Stimulated activated memory B cell treated with anti-CD40 and anti-IgM and Interleukin-4, amounts not matched to agents 10 μg/mL and 1 μg/mL and 100 μg/mL, for 72 hours (primary cell): ENCODE measurements at regions not wholly inside any gene's neighbourhood (a gene's known extent, or its start where the extent isn't known, plus 50 kb on each side); places are given as distances from the start of the nearest gene placed in this dataset.

Experiments
- ATAC-seq: fragments of 150-1000 bp; cut with Tn5 transposase; 2 replicates; pipeline ENCODE4 v1.10.0; 2021
- H3K27ac Mint-ChIP-seq: one replicate; pipeline ENCODE4 v1.8.0; 2022; ENCODE audit warnings: mild to moderate bottlenecking, mixed read lengths
- H3K27me3 Mint-ChIP-seq: one replicate; pipeline ENCODE4 v1.8.0; 2022; ENCODE audit warnings: mixed read lengths
- H3K36me3 Mint-ChIP-seq: one replicate; pipeline ENCODE4 v1.8.0; 2022; ENCODE audit warnings: mixed read lengths
- H3K4me1 Mint-ChIP-seq: one replicate; pipeline ENCODE4 v1.8.0; 2022; ENCODE audit warnings: mixed read lengths
- H3K4me3 Mint-ChIP-seq: one replicate; pipeline ENCODE4 v1.8.0; 2022; ENCODE audit warnings: mild to moderate bottlenecking, moderate library complexity, mixed read lengths
- H3K9me3 Mint-ChIP-seq: one replicate; pipeline ENCODE4 v1.8.0; 2022; ENCODE audit warnings: mixed read lengths

GRCh38 chr4:57430726-57431125, 320.5 kb upstream of the IGFBP7 start:
- H3K4me1 Mint-ChIP-seq: no peaks in the 10 kb centered on the region
- H3K36me3 Mint-ChIP-seq: no peaks in the 10 kb centered on the region

DNA sequence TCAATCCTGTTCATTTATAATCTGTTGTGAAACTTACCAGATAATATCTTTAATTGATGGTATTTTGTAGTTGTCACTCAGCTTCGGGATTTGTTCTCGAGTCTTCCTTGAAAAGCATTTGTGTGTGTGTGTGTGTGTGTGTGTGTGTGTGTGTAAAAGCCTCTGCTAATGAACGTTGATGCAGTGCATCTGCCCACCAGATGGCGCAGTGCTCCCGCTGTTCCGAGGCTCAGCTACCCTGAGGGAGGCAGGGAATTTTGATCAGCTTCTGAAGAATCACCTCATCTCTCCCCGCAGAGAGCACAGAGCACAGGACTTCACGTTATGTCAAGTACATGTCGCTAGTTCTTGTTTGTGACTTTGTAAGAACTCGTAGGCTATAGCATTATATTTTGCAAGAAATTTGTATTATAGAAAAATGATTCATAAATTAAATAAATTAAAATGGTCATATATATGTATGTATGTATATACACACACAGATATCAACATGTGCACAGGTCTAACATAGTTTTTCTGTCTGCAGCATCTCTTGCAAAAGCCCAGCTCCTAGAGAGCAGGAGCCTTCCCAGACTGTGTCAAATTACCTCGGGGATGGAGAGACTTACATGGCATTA, 316.7 kb upstream of the IGFBP7 start:
- Mint-ChIP-seq H3K4me1 (no peaks in the 10 kb centered on the region), H3K4me3 (no peak overlapping the region), H3K27ac (no peak overlapping the region), H3K27me3 (peaks cover 9% of the 10 kb centered on the region), H3K9me3 (no peaks in the 10 kb centered on the region), H3K36me3 (no peaks in the 10 kb centered on the region)
- peak; percentile 53 for ATAC-seq

More at GRCh38 chr4:57430726-57431125, 320.5 kb upstream of the IGFBP7 start:
- ATAC-seq: no peak
- peaks cover 9% of the 10 kb centered on the region for H3K27me3 Mint-ChIP-seq
- H3K4me3 Mint-ChIP-seq: no peak overlapping the region
- H3K27ac Mint-ChIP-seq: no peak overlapping the region
- H3K9me3 Mint-ChIP-seq: no peaks in the 10 kb centered on the region

GRCh38 chr4:57425610-57426009, 315.4 kb upstream of the IGFBP7 start:
- Mint-ChIP-seq H3K4me3 (no peak overlapping the region), H3K27ac (no peak overlapping the region), H3K27me3 (peaks cover 9% of the 10 kb centered on the region), H3K9me3 (peaks cover 3% of the 10 kb centered on the region), H3K4me1 (no peaks in the 10 kb centered on the region), H3K36me3 (no peaks in the 10 kb centered on the region)
- no peak for ATAC-seq

DNA sequence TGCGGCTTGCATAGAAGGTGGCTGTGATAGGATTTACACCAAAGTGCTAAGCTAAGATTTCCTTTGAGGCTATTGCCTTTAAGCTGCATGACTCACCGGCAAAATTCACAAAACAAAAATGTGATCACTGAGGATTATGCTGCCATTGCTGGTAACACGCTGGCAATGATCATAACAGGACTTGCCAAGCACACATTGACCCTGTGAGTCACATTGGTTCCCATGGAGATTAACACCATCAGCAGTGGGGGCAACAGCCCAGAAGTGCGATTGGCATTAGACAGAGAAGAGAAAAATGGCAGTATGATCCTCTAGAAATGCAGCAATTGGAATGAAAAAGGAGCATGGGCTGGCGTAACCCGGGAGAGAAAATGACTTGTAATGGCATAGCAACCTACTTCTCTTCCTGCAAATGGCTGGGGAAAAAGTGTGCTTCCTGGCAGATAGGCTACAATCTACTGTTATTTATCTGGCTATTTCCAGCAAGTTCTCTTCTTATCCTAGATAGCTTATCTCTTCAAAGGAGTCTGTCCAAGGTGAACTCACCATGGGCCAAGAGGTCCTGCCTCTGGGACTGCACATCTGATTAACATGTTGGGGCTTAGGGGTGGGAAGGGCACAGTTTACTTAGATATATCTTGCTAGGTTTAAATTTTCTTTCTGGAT, 314.2 kb upstream of the IGFBP7 start:
- Mint-ChIP-seq H3K4me1 (no peaks in the 10 kb centered on the region), H3K27ac (no peak overlapping the region), H3K27me3 (peaks cover 9% of the 10 kb centered on the region), H3K36me3 (no peaks in the 10 kb centered on the region), H3K9me3 (peaks cover 3% of the 10 kb centered on the region), H3K4me3 (no peak overlapping the region)
- ATAC-seq: no peak

- no peaks in the 10 kb centered on the region for H3K4me1 Mint-ChIP-seq
- H3K4me3 Mint-ChIP-seq: no peak overlapping the region
- no peaks in the 10 kb centered on the region for H3K27me3 Mint-ChIP-seq
- peaks cover 3% of the 10 kb centered on the region for H3K9me3 Mint-ChIP-seq
- no peak overlapping the region for H3K27ac Mint-ChIP-seq
- H3K36me3 Mint-ChIP-seq: no peaks in the 10 kb centered on the region
- ATAC-seq: no peak
Measured at GRCh38 chr4:57418133-57418532, 307.9 kb upstream of the IGFBP7 start.

- Mint-ChIP-seq H3K4me1 (no peaks in the 10 kb centered on the region), H3K4me3 (no peak overlapping the region), H3K36me3 (no peaks in the 10 kb centered on the region), H3K9me3 (no peaks in the 10 kb centered on the region), H3K27ac (no peak overlapping the region), H3K27me3 (no peaks in the 10 kb centered on the region)
- no peak for ATAC-seq
Measured at GRCh38 chr4:57412259-57413054, 302.3 kb upstream of the IGFBP7 start.

DNA sequence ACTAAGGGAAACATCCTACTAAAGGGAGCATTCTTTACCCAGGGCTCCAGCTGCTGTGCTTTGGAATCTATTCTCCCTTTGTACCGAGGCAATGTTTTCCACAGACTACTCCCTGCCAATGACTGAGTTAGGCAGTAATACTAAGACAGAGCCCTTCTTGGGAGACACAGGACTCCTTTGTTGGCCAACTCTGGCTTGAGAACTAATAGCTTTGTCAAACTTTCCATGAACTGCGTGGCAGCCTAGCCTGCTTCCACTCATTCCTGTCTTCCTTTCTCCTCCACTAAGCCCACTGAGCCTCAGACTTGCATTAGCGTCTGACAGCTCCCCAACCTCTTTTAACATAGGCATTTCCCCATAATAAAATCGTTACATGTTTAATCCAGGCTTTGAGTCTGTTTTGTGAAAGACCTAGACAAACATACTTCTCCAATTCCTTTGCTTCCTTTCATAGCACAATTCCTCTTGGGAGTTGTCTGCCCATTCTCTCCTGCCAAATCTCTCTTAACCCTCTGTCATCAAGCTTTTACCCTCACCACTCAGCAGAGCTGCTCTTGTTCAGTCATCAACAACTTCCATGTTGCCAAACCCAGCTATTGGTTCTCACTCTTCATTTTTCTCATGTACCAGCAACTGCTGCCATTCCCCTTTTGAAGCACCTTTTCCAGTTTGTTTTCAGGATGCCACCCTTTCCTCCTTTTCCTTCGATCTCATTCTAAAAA, 300.3 kb upstream of the IGFBP7 start:
- Mint-ChIP-seq H3K36me3 (no peaks in the 10 kb centered on the region), H3K9me3 (no peaks in the 10 kb centered on the region), H3K27ac (no peak overlapping the region), H3K27me3 (no peaks in the 10 kb centered on the region), H3K4me3 (no peak overlapping the region), H3K4me1 (no peaks in the 10 kb centered on the region)
- no peak for ATAC-seq

DNA sequence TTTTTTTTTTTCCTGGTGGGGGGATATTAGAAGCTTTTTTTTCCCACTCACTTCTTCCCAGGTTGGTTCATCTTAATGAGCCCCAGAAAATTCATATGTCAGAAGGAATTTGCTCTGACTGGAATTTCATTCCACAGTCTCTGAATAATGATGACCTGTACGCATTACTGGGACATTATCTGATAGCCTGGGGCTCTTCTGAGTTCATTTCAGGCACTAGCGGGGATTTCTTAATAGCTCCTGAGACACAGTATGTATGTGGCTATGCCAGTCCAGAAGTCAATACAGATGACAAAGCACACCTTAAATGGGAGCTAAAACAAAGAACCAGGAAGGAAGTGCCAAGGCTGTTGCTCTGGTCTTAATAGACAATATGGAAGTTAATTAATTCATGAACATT, 295.2 kb upstream of the IGFBP7 start:
- Mint-ChIP-seq H3K36me3 (no peaks in the 10 kb centered on the region), H3K27me3 (no peaks in the 10 kb centered on the region), H3K9me3 (peaks cover 9% of the 10 kb centered on the region), H3K27ac (no peak overlapping the region), H3K4me3 (no peak overlapping the region), H3K4me1 (no peaks in the 10 kb centered on the region)
- ATAC-seq: no peak

- H3K4me1 Mint-ChIP-seq: no peaks in the 10 kb centered on the region
- H3K9me3 Mint-ChIP-seq: peaks cover 9% of the 10 kb centered on the region
- H3K27ac Mint-ChIP-seq: no peak overlapping the region
- ATAC-seq: no peak
- H3K4me3 Mint-ChIP-seq: no peak overlapping the region
- H3K27me3 Mint-ChIP-seq: no peaks in the 10 kb centered on the region
- no peaks in the 10 kb centered on the region for H3K36me3 Mint-ChIP-seq
Measured at GRCh38 chr4:57404483-57404882, 294.3 kb upstream of the IGFBP7 start.

DNA sequence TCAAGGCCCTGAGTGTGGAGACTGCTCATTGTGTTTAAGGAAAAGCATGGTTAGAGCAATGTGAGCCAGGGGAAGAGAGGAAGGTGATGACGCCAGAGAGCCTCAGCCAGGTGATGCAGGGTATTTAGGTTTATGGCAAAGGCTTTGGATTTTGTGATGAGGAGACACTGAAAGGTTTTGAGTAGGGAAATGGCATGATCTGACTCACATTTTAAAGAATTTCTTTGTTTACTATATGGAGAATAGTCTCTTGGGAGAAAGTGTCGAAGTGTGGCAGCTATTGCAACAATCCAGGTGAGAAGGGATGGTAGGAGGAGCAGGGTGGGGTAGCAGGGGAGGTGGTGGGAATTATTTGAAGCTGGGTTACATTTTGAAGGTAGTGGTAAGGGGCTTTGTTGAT, 293.4 kb upstream of the IGFBP7 start:
- Mint-ChIP-seq H3K4me1 (no peaks in the 10 kb centered on the region), H3K27me3 (no peaks in the 10 kb centered on the region), H3K36me3 (no peaks in the 10 kb centered on the region), H3K27ac (no peak overlapping the region), H3K9me3 (peaks cover 9% of the 10 kb centered on the region), H3K4me3 (no peak overlapping the region)
- ATAC-seq: no peak

- ATAC-seq: no peak
- Mint-ChIP-seq H3K36me3 (no peaks in the 10 kb centered on the region), H3K4me1 (no peaks in the 10 kb centered on the region), H3K27me3 (no peaks in the 10 kb centered on the region), H3K4me3 (no peak overlapping the region), H3K9me3 (peaks cover 9% of the 10 kb centered on the region), H3K27ac (no peak overlapping the region)
Measured at GRCh38 chr4:57401586-57401985, 291.4 kb upstream of the IGFBP7 start.

DNA sequence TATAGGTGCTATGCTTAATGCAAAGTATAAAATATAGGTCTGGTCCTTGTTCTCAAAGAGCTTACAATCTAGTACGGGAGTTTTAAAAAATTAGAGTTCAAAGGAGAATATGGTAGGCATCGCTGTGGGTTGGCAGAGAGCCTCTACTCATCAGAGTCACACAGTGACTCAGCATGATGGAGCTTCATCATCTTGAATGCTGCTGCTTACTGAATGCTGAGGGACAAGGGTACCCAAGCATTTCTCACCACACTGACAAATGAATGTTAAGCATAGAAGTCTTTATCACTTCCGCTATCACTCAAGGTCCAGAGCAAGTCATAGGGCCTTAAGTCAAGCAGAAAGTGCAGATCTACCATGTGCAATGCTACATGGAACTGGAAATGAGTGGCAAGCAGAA, 268.6 kb upstream of the IGFBP7 start:
- Mint-ChIP-seq H3K36me3 (no peaks in the 10 kb centered on the region), H3K9me3 (no peaks in the 10 kb centered on the region), H3K27ac (no peak overlapping the region), H3K4me3 (no peak overlapping the region), H3K4me1 (no peaks in the 10 kb centered on the region), H3K27me3 (no peaks in the 10 kb centered on the region)
- ATAC-seq: no peak

DNA sequence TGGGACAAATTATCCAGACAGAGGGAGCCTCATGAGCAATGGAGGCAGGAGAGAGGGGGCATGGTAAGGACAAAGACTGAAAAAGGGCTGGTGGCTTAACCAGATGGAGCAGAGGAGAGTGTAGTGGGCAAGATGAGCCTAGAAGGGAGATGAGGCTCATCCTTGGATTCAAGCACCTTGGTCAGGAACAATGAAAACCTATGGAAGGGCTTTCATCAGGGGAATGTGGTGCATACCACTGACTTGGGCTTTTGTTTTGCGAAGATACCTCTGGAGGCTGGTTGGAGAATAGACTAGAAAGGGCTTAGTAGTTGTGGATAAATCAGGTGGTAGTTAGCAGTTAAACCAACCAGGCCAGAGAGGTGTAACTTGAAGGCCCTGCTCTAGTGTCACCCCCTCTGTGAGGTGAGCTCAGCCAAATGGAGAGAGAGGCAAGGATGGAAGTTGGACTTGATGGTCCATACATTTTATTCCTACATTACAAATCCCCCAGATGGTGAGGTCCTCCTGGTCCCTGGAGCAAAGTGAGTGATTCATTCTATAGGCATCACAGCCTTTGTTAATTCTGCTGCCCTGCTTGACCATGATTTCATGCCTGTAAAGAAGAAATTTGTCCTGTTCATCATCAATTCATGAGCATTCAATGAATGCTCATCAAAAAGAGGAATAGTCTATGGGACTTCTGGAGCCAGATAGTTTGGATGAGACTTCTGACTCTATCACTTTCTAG, 264.8 kb upstream of the IGFBP7 start:
- H3K9me3 Mint-ChIP-seq: no peaks in the 10 kb centered on the region
- no peak overlapping the region for H3K27ac Mint-ChIP-seq
- H3K36me3 Mint-ChIP-seq: no peaks in the 10 kb centered on the region
- no peak for ATAC-seq
- H3K27me3 Mint-ChIP-seq: no peaks in the 10 kb centered on the region
- no peaks in the 10 kb centered on the region for H3K4me1 Mint-ChIP-seq
- no peak overlapping the region for H3K4me3 Mint-ChIP-seq

DNA sequence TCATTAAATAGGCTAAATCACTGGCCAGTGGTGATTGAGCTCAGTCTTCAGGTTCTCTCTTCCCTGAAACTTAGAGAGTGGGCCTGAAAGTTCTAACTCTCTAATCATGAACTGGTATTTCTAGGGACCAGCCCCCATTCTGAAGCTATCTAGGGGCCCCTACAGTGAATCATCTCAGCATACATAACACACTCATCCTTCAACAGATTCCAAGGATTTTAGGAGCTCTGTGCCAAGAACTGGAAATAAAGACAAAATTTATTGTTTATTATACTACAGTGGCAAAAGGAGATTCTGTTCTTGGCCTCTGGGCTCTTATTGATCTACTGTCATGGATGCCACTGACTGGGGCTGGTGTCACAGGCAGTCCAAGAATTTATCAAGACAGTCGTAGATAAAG, 263.8 kb upstream of the IGFBP7 start:
- Mint-ChIP-seq H3K4me1 (no peaks in the 10 kb centered on the region), H3K36me3 (no peaks in the 10 kb centered on the region), H3K4me3 (no peak overlapping the region), H3K27me3 (no peaks in the 10 kb centered on the region), H3K27ac (no peak overlapping the region), H3K9me3 (no peaks in the 10 kb centered on the region)
- ATAC-seq: no peak

- Mint-ChIP-seq H3K9me3 (no peaks in the 10 kb centered on the region), H3K36me3 (no peaks in the 10 kb centered on the region), H3K27me3 (no peaks in the 10 kb centered on the region), H3K27ac (no peak overlapping the region), H3K4me1 (no peaks in the 10 kb centered on the region), H3K4me3 (no peak overlapping the region)
- no peak for ATAC-seq
Measured at GRCh38 chr4:57371671-57372070, 261.5 kb upstream of the IGFBP7 start.
